ENCODE measurements at regions not wholly inside any gene's neighbourhood (a gene's known extent, or its start where the extent isn't known, plus 50 kb on each side); places are given as distances from the start of the nearest gene placed in this dataset.
"Not testable (repeated sequence)": the region's sequence is repeated elsewhere in the genome, so short reads cannot be mapped to it uniquely, and the experiment has no call there.

DNA sequence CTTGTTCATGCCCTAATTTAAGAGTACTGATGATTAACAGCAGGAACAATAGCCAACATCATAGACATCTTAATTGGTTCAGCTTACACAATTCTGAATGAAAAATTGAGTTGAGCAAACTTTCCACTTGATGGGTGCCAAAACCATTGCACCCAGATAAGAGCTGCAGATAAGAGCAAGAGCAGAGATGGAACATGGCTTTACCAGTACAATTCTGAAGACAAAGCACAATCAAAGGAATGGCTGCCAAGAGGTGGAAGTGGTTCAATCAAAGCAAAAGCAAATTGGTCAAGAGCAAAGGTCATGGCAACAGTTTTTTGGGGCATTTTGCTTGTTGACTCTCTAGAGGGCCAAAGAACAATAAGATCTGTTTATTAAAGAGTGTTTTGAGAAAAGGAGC lies 65.6 kb upstream of the ATP5MC3 start:
- no peak for DNase-seq

DNA sequence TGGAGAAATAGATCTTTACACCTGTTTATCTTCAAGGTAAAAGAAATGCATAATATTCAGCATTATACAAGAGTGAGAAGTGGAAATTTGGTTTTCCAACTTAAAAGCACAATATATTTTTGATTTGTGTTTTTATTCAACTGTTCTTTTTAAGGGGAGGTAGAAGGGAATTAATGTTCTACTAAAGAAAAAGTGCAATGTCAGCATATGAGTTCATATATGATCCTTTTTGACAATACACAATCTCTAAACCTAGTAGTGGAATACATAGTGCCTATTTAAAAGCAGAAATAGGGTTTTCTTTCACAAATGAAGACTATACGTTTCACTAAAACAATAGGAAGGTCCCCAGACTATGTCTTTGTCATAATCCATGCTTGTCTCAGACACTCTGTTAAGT lies 63.2 kb upstream of the ATP5MC3 start:
- no peak for DNase-seq

DNA sequence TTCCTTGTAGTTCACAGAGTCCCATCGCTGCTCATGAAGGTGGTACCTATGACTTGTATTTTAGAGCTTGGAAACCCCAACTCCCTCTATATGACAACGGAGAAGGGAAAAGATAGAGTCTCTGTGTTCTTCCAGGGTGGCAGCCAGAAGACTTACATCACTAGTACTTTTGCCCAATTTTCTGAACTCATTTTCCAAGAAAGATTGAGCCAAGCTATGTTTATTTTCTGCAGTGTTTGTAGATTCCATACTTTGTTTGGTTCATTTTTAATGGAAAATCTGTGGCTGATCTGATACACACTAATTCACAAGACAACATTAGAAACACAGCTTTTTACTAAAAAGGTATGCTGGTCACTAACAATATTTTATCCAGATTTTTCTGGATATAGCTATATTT lies 60.2 kb upstream of the ATP5MC3 start:
- no peak for DNase-seq

DNA sequence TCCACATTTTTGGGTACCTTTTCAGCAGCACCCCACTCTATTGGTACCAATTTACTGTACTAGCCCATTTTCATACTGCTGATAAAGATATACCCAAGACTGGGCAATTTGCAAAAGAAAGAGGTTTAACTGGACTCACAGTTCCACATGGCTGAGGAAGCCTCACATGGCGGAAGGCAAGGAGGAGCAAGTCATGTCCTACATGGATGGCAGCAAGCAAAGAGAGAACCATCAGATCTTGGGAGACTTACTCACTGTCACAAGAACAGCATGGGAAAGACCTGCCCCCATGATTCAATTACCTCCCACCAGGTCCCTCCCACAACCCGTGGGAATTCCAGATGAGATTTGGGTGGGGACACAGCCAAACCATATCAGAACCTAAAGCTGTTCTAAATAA lies 58.5 kb upstream of the ATP5MC3 start:
- DNase-seq = not testable (repeated sequence)

GRCh38 chr2:175236930-175237329 lies 55.4 kb upstream of the ATP5MC3 start:
- DNase-seq = no peak

DNA sequence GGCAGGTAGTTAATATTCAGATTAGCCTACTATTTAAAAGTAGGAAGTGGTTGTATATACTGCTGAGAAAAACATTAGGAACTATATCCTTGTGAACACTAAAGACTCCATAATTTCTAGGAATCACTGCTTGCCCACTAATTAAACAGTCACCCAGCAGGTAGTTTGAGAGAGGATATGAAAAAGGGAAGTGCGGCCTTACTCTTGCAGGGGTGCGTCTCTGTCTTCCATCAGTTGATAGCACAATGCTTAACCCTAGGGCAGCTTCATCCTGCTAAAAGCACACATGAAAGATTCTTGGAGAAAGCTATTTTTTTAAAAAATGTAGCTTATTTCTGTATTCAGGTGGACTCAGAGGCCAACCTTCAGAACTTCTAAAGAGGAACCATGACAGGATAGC lies 53.1 kb upstream of the ATP5MC3 start:
- no peak for DNase-seq

GRCh38 chr2:175234153-175234552 lies 52.6 kb upstream of the ATP5MC3 start:
- DNase-seq = no peak

- DNase-seq = no peak
Measured at GRCh38 chr2:175233135-175233719, 51.7 kb upstream of the ATP5MC3 start.

Data from skin of body (tissue), 1 donor.